HL-60 (cell line): ENCODE measurements at regions not wholly inside any gene's neighbourhood (a gene's known extent, or its start where the extent isn't known, plus 50 kb on each side); places are given as distances from the start of the nearest gene placed in this dataset.

Experiments
- GABPA ChIP-seq: IDR thresholded peaks from 2 replicates; pipeline ENCODE4 v1.6.1; 2012; ENCODE audit warnings: low read depth
- POLR2AphosphoS5 ChIP-seq: IDR thresholded peaks from 2 replicates; pipeline ENCODE4 v1.6.1; 2012; ENCODE audit warnings: low read depth
- TF ChIP-seq, protein P1 (sequence below): IDR thresholded peaks from one replicate; pipeline ENCODE4 v1.5.1; 2011; ENCODE audit warnings: low read length, control low read depth, inconsistent platforms; ENCODE audit not compliant: insufficient read depth
- TF ChIP-seq, protein P2 (sequence below): IDR thresholded peaks from 2 replicates; pipeline ENCODE4 v1.6.1; 2012; ENCODE audit warnings: low read depth; ENCODE audit not compliant: insufficient replicate concordance

GRCh38 chr13:56670563-56670962 lies 470.2 kb upstream of the PRR20A start:
- TF ChIP-seq, protein P1, sequence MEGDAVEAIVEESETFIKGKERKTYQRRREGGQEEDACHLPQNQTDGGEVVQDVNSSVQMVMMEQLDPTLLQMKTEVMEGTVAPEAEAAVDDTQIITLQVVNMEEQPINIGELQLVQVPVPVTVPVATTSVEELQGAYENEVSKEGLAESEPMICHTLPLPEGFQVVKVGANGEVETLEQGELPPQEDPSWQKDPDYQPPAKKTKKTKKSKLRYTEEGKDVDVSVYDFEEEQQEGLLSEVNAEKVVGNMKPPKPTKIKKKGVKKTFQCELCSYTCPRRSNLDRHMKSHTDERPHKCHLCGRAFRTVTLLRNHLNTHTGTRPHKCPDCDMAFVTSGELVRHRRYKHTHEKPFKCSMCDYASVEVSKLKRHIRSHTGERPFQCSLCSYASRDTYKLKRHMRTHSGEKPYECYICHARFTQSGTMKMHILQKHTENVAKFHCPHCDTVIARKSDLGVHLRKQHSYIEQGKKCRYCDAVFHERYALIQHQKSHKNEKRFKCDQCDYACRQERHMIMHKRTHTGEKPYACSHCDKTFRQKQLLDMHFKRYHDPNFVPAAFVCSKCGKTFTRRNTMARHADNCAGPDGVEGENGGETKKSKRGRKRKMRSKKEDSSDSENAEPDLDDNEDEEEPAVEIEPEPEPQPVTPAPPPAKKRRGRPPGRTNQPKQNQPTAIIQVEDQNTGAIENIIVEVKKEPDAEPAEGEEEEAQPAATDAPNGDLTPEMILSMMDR: no peak
- no peak for TF ChIP-seq POLR2AphosphoS5
- TF ChIP-seq, protein P2, sequence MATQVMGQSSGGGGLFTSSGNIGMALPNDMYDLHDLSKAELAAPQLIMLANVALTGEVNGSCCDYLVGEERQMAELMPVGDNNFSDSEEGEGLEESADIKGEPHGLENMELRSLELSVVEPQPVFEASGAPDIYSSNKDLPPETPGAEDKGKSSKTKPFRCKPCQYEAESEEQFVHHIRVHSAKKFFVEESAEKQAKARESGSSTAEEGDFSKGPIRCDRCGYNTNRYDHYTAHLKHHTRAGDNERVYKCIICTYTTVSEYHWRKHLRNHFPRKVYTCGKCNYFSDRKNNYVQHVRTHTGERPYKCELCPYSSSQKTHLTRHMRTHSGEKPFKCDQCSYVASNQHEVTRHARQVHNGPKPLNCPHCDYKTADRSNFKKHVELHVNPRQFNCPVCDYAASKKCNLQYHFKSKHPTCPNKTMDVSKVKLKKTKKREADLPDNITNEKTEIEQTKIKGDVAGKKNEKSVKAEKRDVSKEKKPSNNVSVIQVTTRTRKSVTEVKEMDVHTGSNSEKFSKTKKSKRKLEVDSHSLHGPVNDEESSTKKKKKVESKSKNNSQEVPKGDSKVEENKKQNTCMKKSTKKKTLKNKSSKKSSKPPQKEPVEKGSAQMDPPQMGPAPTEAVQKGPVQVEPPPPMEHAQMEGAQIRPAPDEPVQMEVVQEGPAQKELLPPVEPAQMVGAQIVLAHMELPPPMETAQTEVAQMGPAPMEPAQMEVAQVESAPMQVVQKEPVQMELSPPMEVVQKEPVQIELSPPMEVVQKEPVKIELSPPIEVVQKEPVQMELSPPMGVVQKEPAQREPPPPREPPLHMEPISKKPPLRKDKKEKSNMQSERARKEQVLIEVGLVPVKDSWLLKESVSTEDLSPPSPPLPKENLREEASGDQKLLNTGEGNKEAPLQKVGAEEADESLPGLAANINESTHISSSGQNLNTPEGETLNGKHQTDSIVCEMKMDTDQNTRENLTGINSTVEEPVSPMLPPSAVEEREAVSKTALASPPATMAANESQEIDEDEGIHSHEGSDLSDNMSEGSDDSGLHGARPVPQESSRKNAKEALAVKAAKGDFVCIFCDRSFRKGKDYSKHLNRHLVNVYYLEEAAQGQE: no peak
- no peak for TF ChIP-seq GABPA
